Fibroblast of peridontal ligament (primary cell): ENCODE measurements at regions not wholly inside any gene's neighbourhood (a gene's known extent, or its start where the extent isn't known, plus 50 kb on each side); places are given as distances from the start of the nearest gene placed in this dataset.

ENCODE experiments used
- DNase-seq: peaks from one replicate; pipeline ENCODE4 v3.0.0-alpha.2; 2010; ENCODE audit errors: extremely low read depth

GRCh38 chr10:52644373-52645186 is 128.0 kb downstream of the MBL2 start:
- peak; percentile 59 for DNase-seq

DNA sequence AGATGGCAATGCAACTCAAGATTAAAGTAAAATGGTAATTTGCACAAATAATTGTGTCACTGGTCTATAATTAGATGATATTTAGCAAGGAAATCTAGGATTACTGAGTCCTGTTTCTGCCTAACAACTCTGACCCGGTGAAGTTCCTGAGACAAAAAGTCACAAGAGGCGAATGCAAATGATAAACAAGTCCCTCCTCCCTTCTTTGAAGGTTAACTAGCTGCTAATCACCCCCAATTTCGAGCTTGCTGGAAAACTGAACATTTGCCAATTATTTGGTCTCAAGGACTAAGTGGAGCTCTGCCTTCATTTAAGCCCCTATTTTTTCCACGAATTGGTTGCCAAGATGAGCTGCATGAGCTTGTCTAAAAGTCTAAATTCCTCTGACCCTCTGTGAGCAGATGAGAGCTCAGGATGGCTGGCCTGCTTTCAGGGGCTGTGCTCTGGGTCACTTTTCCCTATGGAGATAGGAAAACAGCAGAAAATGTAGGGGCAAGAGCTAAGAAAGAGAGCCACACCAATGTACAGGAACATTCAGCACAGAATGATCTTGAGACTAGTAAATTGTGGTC is 127.3 kb downstream of the MBL2 start:
- DNase-seq, result no peak

DNA sequence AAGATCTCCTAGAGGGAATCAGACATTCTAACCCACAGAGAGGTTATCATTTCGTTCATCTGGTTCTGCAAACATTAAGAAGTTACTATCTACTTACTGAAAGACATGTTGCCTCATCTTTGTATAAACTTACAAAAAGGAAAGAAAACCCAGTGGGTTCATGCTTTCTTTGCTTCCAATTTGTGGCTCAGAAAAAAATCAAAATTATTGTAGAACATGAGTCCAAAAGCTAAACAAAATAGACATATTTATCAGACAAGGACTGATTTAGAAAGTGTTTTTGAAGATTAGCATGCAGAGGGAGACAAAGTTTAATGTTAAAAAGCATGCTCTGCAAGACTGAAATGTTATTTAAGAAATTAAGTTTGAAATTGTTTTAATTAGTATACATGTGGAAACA is 123.1 kb downstream of the MBL2 start:
- DNase-seq, result no peak

- DNase-seq, result no peak
These were observed 121.7 kb downstream of the MBL2 start for GRCh38 chr10:52650873-52651272.

DNA sequence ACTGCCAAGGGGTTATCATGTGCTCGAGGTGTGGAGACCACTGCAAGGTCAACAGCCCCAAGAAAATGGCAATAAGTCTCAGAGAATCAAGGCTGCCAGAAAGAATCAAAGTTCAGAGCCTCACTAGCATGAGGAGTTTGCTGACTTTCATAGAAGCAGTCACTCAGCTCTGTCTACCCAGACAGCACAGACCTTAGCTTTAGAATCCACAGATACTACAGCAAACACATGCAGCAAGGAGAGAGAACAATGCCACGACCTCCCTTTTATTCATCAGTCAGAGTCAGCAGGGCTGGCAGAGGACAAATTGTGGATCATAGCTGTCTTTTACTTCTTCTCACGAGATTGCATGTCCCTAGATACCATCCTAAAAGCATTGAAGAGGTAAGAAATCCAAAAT is 121.3 kb downstream of the MBL2 start:
- DNase-seq, result no peak

DNA sequence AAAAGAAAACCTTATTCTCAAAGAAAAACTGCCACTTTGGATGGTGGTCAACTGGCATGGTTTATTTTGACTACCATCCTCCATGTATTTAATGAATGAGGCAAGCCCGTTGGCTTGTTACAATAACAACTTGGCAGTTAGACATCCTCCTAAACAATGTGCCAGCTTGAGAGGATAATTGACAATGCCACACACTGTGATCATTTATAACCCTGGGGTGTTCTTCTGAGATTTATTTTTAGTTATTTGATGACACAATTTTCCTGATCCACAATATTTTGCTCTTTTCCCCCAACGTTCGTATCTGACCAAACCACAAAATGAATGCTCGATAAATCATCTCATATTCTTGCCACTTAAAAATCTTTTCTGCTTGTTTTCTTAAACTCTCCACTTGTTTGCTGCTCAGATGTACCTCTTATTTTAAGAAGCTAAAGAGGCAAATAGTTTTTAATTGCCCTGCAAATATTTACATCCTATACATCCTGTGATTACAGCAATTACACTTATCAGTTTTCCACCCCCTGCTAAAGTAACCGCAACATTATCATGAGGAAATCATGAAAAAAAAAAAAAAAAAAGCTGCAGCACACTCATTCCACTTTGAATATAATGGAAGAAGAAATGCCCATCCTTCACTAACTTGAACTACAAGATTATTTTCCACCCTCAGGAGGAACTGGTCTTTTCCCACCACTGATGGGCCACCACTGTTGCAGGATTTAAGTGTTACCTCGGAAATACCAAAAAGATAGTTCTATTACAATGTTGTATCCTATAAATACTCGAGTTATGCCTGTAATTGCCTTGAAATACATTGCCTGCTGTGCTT is 119.9 kb downstream of the MBL2 start:
- peak; percentile 42 for DNase-seq

- peak; percentile 23 for DNase-seq
These were observed 119.2 kb downstream of the MBL2 start for GRCh38 chr10:52653263-52653909.

- DNase-seq, result no peak
These were observed 118.4 kb downstream of the MBL2 start for GRCh38 chr10:52654201-52654600.

DNA sequence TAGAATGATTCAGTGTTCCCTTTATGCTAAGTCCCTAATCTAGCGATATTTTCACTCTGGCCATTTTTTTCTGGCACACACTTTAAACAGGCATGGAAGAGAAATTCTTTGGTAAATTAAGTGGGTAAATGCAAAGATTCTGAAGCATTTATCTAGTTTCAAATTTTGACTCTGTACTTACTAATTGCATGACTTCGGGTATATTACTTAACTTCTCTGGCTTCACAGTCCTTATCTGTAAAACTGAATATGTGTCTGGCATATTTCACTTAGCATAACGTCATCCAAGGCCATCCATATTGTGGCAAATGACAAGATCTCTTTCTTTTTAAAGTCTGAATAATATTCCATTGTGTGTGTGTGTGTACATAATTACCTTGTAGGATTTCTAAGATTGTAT is 114.5 kb downstream of the MBL2 start:
- DNase-seq, result no peak

DNA sequence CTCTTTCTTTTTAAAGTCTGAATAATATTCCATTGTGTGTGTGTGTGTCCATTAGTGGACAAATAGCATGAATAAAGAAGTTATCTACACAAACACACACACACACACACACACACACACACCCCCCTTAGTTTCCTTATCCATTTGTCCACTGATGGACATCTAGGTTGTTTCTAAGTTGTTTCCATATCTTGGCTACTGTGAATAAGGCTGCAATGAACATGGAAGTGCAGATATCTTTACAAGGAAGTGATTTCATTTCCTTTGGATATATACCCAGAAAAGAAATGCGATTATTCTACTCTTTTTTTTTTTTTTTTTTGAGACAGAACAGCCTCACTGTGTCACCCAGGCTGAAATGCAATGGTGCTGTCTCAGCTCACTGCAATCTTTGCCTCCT is 113.5 kb downstream of the MBL2 start:
- no peak for DNase-seq

DNA sequence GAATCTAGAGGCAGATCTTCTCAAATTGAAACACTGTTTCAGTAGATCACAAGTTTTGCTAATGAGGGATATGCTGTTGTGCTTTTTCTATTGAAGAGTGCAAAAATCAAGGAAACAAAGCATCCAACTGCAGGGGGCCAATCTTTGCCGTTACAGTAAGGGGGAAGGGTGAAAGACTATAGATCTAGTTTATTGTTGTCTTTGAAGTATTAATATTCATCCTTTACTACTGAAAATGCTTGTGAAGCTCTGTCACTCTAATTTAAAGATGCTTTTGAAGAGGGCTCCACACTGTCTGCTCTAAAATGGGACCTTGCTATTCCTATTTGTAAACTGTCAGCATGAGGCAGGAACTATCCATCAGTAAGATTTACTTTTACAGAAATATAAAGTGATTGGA is 110.3 kb downstream of the MBL2 start:
- DNase-seq, result no peak

DNA sequence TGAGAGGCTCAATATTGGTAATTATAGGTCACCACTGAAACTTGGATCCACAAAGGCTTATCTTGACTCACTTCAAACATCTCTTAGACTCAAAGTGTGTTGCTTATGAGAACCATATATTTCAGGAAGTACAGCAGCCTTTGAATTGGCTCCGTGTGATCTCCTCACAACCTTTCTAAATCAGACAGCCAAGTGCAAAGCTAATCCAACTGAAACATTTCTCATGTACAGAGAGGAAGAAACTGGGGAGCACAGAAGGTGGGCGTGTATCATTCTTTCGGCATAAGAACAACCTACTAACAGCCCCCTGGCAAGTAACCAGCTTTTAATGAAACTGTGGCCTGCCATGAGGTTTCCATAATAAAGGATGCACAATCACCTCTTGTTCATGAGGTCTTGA is 109.4 kb downstream of the MBL2 start:
- no peak for DNase-seq

DNA sequence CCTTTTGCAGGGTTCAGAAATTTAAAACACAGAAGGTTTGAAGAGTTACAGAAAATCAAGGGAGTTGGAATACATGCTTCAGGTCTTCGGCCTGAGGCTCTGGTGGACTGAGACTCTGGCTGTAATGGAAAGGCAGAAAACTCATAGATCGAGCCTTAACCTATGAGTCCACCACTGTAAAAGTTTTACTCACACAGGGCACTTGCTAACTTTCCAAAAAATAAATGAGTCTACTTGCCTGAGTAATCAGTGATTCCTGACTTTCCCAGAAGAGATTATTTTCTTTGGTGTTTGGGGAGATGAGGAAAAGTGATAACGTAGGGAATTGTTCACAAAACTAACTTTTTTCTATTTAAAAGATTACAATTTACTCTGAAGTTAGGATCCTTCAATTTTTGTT is 108.0 kb downstream of the MBL2 start:
- DNase-seq, result no peak

GRCh38 chr10:52665821-52666220 is 106.8 kb downstream of the MBL2 start:
- no peak for DNase-seq

DNA sequence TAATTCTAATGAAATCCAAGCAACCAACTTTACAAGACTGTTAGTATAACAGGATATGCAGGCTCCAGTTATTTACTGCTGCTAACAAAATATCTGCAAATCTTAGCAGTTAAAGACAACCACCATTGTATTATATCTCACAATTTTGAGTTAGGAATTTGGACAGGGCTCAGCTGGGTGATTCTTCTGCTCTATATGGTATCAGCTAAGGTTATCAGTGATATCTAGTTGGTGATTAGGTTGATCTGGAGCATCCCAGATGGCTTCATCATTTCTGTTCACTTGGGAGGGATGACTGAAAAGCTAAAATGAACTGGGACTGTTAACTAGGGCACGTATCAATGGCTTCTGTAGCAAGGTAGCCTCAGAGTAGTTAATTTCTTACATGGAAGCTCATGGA is 105.7 kb downstream of the MBL2 start:
- DNase-seq, result no peak

DNA sequence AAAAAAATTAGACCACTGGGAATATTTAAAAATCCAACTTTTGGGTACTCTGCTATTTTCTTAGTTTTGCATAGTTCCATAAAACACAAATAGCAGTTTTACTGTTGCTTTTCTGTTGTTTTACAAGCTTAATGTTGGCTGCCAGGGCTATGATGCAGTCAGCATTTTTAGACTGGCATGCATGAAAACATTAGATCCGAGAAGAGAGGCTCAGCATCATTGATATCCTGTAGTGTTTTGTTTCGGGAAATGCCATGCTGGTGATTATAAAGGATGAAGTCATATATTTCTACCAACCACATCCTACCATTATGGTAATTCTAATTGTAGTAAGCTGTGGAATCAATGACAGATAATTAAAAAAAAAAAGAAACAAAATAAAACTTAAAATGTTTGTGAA is 104.6 kb downstream of the MBL2 start:
- DNase-seq, result no peak

- no peak for DNase-seq
These were observed 99.7 kb downstream of the MBL2 start for GRCh38 chr10:52672880-52673279.

- DNase-seq, result no peak
These were observed 99.1 kb downstream of the MBL2 start for GRCh38 chr10:52673468-52673867.

- no peak for DNase-seq
These were observed 98.1 kb downstream of the MBL2 start for GRCh38 chr10:52674474-52674873.

DNA sequence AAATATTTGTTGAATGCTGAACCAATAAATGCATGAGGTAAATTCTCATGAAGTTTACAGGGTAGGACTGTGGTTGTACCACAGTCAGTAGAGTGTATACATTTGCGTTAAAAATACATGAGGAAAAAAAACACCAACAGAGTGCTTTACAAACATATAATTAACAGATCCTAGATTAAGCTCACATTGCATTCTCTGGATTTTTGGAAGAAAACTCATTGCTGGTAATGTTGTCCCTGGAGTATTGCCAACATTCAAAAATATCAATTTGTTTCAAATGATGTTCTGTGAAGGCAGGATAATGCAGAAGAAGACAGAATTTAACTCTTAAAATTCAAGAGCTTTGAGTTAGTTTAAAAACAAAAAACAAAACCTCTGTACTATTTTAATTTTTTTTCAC is 95.5 kb downstream of the MBL2 start:
- DNase-seq, result no peak

DNA sequence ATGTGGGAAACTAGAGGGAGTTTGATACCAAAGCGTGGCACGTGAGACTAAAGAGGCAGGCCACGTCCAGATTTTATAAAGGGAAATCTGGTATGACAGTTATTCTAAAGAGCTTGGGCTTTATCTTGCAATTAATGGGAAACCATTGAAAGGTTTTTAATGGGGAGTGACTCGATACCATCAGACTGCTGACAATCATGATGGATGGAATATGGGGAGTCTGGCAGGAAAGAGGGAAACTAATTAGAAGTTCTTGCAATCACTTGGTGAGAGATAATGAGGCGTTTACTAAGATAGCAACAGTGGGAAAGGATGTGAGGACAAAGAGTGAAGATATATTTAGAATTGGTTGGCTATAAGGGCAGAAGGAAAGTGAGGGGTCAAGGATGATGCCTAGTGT is 94.0 kb downstream of the MBL2 start:
- DNase-seq, result no peak

- DNase-seq, result no peak
These were observed 93.5 kb downstream of the MBL2 start for GRCh38 chr10:52679117-52679516.
